Stimulated activated CD4-positive, alpha-beta T cell treated with anti-CD3 and anti-CD28 coated beads, TNF-alpha, amount 100 ng/mL, for 48 hours (primary cell): ENCODE measurements at regions not wholly inside any gene's neighbourhood (a gene's known extent, or its start where the extent isn't known, plus 50 kb on each side); places are given as distances from the start of the nearest gene placed in this dataset.
A peak's percentile ranks its signal among the peaks of the same experiment; 100 is the strongest.

Source experiments
- DNase-seq, 3 donors: peaks; one replicate each; pipeline ENCODE4 v3.0.0-alpha.2; 2020; ENCODE audit warnings: low read depth in 3 of 3

DNA sequence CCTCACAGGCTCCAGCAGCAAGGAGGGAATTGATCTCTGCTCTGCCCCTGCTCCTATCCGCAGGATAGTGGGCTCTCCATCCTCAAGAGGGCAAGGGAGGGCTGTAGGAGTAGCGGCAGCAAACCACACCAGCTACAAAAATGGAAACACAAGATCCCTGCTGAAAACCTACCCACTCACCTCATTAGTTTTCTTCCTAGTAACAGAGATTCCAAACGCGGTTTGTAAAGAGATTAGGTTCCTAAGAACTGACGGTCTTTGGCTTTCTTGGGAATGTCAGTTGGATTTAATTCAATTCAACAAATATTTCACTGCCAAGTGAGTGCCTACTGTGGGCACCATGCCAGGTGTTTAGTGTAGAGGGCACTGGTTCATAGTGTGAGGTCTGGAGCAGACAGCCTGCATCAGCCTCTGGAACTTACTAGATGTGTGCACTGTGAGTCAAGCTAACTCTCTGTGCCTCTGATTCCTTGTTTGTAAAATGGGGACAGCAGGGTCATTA is 84.7 kb downstream of the MRPL46 start:
- no peak for DNase-seq

DNA sequence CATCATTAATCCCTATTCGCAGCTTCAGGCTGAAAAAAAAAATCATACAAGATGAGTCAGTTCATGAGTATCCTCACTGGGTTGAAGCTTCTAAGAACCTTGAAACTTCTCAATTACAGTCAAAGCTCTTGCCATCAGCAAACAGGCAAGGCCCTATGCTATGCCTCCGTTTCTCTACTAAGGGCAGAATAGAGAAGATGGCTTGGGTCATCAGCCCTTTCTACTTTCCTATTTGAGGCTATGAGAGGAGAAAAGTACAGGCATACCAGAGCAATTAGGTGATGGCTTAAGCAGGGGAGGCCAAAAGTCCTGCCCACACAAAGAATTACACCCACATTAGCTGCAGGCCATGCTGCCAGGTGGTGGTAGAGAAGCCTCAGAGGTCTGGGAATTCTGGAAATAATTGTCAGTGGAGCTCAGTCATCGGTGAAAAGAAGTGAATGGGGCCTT is 89.0 kb downstream of the MRPL46 start:
- no peak for DNase-seq

DNA sequence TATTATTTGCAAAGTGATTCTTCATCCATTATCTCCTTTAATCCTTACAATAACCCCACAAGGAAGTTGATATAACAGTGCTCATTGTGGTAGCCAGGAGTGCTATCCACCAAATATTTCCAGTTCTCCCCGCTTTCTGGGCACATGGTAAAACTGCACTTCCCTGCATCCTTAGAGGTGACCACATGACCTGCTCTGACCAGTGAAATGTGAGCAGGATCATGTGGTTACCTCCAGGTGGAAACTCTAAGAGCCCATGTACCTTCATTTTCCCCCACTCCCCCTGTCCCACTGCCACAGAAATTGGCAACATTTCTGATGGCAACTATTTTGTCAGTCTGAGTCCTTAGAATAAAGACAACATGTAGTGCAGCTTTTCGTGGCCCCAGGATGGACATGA is 89.7 kb downstream of the MRPL46 start:
- DNase-seq: no peak

DNA sequence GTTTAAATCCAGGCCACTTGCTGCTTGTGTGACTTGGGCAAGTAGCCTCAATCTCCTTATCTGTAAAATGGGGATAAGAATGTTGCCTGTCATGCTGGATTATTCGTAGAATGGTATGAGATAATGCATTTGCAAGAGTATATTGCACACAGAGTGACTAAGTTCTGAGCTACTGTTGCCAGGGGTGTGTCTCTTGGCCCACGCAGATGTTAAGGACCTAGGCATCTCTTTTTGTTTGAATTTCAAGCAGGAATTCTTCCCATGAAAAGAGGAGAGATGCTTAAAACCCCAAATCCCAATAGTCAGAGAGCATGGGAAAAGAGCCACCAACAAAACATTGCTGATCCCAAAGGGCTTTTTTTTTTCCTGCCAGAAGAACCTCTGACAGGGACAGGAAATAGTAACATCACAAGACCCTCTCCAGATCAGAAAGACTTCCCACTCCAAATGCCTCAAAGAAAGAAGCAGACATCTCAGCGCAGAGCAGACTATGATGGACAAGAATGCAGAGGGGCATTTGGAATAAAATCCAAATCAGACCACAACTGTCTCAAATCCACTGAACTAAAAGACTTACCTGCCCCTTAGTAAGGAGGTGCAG is 90.5 kb downstream of the MRPL46 start:
- DNase-seq: no peak

DNA sequence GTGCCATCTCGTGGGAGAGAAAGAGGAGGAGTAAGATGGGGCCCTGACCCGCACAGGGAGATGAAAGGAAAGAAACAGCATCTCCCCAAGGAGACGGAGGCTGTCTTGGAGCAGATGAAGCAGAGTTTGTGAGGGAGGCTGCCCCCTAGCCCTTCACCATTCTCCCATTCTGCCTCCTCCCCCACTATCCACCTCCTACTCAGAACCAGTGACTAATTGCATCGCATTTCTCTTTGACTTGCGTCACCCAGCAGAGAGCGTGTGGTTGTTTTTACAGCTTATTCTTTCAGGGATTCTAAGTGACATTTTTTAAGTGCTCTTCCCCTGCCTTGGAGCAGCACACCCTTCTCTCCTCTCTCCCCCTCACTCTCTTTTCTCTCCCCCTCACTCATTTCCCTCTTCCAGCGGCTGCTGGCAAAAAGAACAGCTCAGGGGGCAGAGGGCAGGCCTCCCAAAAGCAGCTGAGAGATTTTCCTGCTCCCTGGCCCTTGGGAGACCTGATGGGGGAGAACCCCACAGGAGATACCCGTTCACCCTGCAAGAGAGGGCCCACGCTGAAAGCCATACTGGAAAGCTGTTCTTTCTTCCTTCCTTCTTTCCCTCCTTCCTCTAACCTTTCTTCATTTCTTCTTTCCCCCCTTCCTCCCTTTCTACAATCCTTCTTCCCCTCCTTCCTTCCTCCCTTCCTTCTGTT is 91.8 kb downstream of the MRPL46 start:
- DNase-seq: no peak

DNA sequence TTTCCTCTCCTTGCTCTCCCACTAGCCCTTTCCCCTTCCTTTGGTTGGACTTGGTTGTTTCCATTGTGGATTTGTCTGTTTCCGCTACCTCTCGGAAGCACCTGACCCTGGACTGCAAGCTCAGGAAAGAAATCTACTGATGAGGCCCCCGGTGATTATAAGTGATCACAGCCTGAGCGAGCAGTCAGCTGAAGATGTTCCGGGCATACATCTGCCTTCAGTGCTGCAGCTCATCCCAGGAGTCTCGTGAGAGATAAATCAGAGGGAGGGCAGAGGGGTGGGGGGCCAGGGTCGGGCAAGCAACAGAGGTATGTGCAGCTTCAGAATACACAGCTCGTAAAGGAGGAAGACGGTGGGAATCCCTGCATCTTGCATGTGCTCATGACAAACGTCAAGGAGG is 102.1 kb downstream of the MRPL46 start:
- DNase-seq: no peak

DNA sequence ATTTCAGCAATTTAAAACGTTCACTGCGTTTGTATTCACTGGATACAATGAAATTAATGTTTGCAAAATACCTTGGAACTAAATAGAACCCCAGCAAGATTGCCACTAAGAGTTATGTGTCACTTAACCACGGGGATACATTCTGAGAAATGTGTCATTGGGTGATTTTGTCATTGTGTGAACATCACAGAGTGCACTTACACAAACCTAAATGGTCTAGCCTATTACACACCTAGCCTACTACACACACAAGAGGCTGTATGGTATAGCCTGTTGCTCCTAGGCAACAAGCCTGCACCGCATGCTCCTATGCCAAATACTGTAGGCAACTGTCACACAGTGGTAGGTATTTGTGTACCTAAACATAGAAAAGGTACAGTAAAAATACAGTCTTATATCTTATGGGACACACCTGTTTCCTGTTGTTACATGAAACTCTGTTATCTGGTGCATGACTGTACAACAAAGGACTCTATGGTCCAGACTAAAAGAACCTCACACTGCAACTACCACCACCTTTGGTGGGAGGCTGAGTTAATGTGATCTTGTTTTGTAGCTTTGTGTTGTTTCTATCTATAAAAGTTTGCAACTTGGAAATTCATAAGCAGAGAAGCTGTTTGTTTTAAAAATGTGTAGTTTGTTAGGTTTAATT is 92.2 kb upstream of the NTRK3 start:
- DNase-seq: no peak

DNA sequence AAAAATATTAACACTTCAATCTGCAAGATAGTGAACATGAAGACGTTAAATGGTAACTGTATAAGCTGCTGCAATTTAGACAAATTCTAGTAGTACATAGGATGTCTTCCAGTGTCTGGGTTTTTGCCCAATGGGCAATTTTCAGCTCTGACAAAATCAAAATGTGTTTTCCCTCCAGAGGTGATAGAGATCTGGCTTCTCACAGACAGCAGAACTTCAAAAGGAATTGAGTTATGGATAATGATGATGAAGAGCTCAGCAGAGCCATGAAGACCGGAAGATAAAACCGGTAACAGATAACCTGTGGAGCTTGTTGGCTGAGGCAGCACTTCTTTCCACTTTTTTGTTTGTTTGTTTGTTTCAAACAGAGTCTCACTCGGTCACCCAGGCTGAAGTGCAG is 89.4 kb upstream of the NTRK3 start:
- no peak for DNase-seq

DNA sequence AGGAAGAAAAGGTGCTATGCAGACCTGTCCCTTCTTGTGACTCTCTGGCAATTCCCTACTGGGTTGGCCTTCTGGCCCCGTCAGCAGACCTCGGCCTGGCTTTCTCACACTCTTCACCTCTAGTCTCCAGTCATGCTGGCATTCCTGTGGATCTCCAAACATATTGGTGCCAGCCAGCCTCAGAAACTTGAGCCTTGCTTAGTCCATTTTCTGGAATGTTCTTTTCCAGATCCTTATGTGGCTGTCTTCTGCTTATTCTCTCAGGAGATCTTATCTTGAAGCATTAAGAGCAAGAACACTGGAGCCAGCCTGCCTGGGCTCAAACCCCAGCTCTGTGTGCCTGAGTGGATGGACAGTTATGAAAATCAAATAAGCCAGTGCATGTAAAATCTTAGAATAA is 88.2 kb upstream of the NTRK3 start:
- DNase-seq: no peak

DNA sequence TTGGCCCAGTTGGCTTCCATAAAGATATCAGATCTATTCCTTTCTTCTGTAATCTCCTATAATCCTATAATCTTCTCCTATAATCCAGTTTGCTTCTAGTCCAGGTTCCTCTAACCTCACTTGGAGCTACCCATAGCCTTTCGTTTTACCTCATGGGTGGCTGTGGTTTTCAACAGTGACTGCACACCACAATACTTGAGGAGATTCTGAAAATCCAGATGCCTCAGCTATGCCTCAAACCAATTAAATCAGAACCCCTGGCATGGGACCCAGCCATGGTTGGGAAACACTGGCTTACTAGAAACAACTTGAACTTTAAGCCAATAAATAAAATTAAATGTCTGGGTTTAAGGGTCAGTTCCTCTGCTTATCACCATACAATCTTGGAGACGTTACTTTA is 86.1 kb upstream of the NTRK3 start:
- DNase-seq: no peak

DNA sequence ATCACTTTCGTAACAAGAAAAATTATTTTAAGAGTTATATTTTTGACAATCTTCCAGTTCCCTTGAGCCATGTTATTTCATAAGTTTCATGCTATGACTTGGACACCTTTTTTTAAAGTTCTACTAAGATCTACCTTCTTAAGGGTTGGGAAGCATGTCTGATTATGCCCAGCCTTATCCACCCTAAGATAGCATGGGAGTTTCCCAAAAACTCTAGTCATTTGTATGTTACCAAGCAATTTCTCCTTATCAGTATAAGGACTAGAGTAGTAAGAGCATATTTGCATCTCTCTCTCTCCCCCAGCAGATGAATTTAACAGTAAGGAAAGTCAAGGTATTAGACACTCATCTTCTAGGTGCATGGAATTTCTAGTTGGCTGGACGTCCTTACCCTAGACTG is 85.1 kb upstream of the NTRK3 start:
- DNase-seq: no peak

DNA sequence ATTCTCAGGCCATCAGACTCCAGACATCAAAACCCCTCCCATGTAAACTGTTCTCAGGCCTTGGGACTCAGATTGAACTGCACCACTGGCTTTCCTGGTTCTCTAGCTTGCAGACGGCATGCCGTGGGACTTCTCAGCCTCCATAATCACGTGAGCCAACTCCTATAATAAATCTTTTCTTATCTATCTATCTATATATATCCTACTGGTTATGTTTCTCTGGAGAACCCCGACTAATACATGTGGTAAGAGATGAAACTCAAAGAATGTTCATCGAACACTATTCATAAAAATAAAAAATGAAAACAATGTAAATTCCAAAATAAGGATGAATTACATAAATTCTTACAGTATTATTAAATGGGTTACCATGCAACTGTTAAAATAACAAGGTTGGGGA is 84.5 kb upstream of the NTRK3 start:
- DNase-seq: no peak

DNA sequence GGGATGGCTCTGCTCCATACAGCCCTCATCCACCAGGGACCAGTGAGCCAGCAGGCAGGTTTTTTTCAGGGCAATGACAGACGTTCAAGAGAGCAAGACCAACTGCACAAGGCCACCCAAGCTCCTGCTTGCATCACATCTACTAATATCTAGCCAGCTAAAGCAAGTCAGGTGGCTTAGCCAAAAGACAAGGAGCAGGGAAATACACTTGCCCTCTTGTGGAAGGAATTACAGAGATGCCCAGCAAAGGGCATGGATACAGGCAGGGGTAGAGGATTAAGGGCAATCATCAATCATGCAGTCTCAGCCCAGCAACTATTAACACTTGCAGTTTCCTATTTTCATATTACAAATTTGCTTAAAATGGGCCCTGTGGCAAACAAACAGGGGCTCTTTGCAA is 81.5 kb upstream of the NTRK3 start:
- DNase-seq: no peak

DNA sequence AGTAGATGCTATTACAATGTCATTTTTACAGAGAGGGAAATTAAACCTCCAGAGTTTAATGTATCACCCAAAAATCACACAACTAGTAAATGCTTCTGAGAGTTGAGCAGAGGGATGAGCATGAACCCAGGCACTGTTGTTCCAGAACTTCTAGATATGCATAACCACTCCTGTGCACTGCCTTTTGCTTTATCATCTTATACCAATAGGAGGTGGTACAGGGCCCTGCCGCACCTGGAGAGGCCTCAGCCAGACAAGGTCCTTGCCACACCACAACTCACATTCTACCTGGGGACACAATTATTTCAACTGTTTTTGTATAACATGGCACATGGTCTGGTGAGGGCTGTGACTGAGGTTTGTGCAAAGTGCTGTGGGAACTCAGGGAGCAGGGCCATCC is 78.5 kb upstream of the NTRK3 start:
- DNase-seq: no peak

DNA sequence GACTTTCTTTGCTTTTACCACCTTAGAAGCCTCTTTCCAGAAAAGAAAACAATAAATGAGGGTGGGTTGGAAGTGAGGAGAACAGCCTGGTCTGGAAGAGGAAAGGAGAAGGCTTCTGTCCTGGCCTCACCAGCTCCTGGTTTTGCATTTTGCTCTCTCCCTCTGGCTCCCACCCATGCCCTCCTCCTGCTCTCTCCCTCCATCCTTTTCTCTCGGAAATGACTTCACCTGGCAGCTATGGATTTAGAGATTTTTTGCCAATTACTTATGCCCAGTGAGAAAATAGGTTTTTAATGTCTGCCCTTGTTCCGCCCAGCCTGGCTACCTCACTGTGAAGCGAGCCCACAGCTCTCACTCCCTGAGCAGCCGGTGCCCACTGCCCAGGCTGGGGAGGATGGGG is 77.9 kb upstream of the NTRK3 start:
- no peak for DNase-seq

DNA sequence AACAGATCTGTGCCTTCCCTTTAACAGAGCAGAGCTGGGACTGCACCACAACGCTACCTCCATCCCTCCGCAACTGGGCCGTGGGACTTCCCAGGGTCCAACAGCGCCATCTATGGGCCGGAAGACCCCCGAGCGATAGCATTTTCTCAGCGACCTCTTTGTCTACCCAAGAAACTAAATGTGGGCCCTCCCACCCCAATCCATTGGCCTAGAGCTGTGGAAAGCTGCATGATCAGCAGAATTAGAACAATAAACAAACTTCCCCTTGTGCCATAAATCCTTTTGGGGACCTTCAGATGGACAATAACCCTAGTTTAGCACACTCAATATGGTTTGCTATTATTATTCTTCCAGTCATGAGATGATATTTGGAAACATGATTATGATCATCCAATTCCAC is 74.8 kb upstream of the NTRK3 start:
- peak; percentile 37 to 57 (median 56) for DNase-seq

DNA sequence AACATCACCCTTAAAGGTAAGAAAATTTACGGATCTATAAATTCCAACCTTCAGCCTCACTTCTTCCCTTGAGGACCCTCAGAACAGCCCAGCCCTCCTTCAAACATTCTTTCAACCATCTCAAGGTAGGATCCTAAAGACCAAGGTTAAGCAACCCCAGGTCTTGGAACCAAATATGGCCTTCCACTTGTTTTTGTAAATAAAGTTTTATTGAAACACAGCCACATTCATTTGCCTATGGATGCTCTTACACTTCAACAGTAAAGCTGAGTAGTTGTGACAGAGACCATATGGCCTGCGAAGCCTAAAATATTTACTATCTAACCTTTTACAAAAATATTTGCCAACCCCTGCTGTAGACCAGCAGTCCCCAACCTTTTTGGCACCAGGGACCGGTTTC is 70.4 kb upstream of the NTRK3 start:
- DNase-seq: no peak

DNA sequence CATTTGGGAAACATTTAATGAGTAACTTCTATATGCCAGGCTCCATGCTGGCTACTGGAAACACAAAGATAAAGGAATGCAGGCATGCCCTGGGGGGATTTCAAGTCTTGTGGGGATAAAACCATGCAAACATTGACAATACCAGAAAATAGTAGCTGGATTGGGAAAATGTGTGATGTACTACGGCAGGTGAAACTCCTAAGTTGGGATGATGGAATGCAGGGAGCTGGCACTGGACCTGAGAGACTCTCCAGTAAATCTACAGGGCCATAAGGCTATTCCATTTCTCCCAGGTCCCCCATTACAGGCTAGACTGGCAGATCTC is 68.2 kb upstream of the NTRK3 start:
- DNase-seq: no peak

DNA sequence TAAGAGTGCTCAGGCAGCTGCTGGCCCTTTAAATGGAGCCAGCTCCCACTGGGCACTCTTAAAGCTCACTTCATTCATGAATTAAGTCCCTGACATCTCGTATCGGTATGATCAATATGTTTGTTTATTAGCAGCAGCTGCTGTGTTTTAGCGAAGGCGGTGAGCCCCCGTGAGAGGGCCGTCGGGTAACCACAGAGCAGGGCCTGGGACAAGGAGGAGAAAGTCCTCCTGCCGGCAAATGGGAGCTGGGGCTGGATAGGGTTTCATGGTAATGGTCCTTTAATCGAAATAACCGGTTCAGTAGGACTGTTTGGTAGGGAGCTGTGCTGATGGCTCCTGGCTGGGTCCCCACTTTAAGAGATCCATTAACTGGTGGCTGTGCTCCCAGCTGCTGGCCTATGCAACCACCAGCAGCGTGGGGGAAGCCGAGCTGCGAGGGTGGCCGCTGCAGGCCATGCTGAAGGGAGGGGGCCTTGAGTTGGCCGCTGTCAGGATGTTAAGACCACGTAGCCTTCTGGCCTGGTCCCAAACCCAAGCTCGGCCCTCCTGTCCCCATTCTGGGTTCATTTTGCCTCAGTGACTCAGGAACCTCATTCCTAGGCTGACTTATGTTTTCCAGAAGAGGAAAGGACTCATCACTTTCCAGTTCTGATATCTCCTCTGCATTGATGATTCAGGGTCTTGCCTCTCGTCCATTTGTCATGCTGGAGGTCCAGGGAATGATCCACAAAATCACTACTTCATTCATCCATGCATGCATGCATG is 67.6 kb upstream of the NTRK3 start:
- no peak for DNase-seq

DNA sequence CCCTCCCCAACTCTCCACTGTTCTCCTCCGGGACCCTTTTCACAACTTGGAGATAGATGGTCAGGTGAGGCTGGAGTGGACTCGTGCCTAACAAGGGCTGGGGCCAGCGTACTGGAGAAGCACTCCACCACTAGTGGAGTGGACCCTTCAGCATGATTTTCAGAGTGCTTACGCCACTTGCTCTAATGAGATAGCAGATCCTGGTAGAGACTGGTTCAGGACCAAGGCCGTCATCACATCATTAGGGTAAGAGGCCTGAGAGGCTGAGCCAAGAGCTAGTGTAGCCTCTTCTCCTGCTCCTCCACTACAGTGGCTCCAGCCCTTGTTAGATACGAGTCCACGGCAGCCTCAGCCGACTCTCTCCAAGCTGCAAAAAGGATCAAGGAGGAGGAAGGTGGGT is 66.9 kb upstream of the NTRK3 start:
- DNase-seq: no peak

DNA sequence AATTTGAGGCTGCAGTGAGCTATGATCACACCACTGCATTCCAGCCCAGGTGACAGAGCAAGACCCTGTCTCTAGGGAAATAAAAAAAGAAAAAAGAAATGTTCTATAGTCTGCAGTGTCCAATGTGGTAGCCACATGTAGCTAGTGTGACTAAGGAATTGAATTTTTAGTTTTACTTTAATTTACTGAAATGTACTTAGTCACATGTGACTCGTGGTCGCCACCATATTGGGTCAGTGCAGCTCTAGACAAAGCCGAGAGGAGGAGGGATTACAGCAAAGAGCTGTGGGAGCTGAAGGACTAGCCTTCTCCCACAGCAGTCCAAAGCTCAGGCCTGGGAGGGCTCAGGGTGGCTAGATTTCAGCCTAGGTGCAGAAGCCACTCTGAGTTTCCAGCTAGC is 65.9 kb upstream of the NTRK3 start:
- DNase-seq: no peak

DNA sequence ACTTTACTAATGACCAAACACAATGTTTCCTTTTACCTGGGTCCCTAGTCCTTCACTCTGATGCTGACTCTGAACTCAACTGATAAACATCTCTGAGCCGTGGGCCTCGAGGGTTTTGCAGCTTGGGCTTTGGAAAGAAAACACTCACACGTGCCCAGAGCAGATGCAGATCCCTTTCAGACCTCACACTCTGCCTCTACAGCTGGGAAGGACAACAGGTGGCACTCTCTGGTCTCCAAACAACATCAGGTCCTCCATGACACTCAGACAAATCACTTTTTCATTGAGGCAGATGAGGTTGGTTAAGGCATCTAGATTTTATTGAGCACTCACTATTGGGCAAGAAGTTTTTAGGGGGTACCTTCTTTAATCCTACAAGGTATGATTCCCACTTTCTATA is 64.7 kb upstream of the NTRK3 start:
- no peak for DNase-seq

DNA sequence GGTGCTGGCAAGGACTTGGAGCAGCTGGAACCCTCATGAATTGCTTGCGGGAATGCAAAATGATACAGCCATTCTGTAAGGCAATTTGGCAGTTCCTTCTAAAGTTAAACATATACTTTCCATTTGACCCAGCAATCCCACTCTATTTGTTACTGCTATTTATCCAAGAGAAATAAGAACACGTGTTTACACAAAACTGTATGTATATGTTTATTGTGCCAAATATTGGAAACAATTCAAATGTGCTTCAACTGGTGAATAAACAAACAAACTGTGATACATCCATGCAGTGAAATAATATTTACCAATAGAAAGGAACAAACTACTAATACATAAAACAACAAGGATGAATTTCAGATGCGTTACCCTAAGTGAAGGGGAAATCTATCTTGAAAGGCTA is 60.0 kb upstream of the NTRK3 start:
- DNase-seq: no peak
